DOHH2 (cell line): ENCODE measurements at regions not wholly inside any gene's neighbourhood (a gene's known extent, or its start where the extent isn't known, plus 50 kb on each side); places are given as distances from the start of the nearest gene placed in this dataset.

Source experiments
- EZH2phosphoT487 ChIP-seq: fragments of 200-600 bp; sonication (generic); IDR thresholded peaks from 2 replicates; pipeline ENCODE4 v1.6.1; 2017; ENCODE audit warnings: borderline replicate concordance, mild to moderate bottlenecking, antibody characterized with exemption, low read length, moderate library complexity, mixed read lengths
- TF ChIP-seq, protein P1 (sequence below): fragments of 200-600 bp; sonication (generic); IDR thresholded peaks from one replicate; pipeline ENCODE4 v1.5.1; 2014; ENCODE audit warnings: antibody characterized with exemption, mild to moderate bottlenecking, low read depth, low read length; ENCODE audit not compliant: poor library complexity, severe bottlenecking

DNA sequence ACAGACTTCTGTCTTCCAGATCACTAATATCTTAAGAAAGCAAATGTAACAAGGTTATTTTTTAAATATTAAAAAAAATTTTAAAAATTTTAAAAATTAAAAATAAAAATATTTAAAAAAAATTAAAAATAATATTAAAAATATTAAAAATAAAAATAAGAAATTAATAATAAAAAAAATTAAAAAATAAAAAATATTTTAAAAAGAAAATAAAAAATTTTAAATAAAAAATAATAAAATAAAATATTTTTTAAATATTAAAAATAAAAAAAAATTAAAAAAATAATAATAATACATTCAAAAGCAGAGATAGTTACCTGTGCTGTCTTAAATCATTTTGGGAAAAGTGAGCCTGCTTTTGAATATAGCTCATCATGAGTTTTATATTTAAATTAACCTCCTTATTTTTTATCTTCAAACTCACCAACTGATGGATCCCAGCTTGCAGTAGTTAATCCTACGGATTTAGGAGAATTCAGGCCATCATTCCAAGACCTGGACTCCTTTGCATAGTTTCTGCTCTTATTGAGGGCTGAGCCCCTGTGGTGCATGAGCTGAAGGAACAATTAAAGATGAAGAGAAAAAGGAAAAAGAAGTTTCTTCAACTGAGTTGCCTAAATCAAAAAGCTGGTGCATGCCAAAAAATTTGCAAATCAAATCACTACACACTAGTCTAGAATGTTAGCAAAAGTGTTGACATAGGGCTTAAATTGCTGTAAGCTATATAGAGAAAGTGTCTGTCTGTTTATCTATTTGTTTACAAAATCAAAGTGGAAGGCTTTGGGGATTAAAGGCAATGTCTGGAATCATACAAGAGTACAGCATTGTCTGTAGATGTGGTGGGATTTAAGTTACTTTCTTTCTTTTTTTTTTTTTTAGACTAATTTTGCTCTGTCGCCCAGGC lies 50.5 kb upstream of the ZNF438 start:
- TF ChIP-seq, protein P1, sequence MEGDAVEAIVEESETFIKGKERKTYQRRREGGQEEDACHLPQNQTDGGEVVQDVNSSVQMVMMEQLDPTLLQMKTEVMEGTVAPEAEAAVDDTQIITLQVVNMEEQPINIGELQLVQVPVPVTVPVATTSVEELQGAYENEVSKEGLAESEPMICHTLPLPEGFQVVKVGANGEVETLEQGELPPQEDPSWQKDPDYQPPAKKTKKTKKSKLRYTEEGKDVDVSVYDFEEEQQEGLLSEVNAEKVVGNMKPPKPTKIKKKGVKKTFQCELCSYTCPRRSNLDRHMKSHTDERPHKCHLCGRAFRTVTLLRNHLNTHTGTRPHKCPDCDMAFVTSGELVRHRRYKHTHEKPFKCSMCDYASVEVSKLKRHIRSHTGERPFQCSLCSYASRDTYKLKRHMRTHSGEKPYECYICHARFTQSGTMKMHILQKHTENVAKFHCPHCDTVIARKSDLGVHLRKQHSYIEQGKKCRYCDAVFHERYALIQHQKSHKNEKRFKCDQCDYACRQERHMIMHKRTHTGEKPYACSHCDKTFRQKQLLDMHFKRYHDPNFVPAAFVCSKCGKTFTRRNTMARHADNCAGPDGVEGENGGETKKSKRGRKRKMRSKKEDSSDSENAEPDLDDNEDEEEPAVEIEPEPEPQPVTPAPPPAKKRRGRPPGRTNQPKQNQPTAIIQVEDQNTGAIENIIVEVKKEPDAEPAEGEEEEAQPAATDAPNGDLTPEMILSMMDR, result no peak
- no peak for TF ChIP-seq EZH2phosphoT487
